Activated T-helper 1 cell treated with anti-CD3 and anti-CD28 coated beads, Interleukin-12 subunit alpha, Interleukin-12 subunit beta, Interleukin-2, Interleukin-4 antibody, amounts not matched to agents 30 ng/mL and 10 ng/mL and 1 ng/mL, durations not matched to agents 14 hours and 24 hours and 36 hours (primary cell): ENCODE measurements at regions not wholly inside any gene's neighbourhood (a gene's known extent, or its start where the extent isn't known, plus 50 kb on each side); places are given as distances from the start of the nearest gene placed in this dataset.

ENCODE experiments used
- DNase-seq: peaks from one replicate; pipeline ENCODE4 v3.0.0; 2021; ENCODE audit warnings: low spot score
- H3K27ac Mint-ChIP-seq: one replicate; pipeline ENCODE4 v1.8.0; 2021; ENCODE audit warnings: mild to moderate bottlenecking, mixed read lengths
- H3K27me3 Mint-ChIP-seq: one replicate; pipeline ENCODE4 v1.8.0; 2022; ENCODE audit warnings: mild to moderate bottlenecking, moderate library complexity, mixed read lengths; ENCODE audit not compliant: insufficient read depth
- H3K36me3 Mint-ChIP-seq: one replicate; pipeline ENCODE4 v1.8.0; 2021; ENCODE audit warnings: low read depth, mixed read lengths
- H3K4me1 Mint-ChIP-seq: one replicate; pipeline ENCODE4 v1.8.0; 2021; ENCODE audit warnings: low read depth, mixed read lengths
- H3K4me3 Mint-ChIP-seq: one replicate; pipeline ENCODE4 v1.8.0; 2021; ENCODE audit warnings: mild to moderate bottlenecking, moderate library complexity, mixed read lengths
- H3K9me3 Mint-ChIP-seq: one replicate; pipeline ENCODE4 v1.8.0; 2021; ENCODE audit warnings: mixed read lengths
- intact Hi-C: fragments of 100-400 bp; cut with micrococcal nuclease; formaldehyde crosslinking; loops from one replicate; pipeline ENCODE4 v1.15.1; 2024

- Mint-ChIP-seq H3K27me3 (peaks cover 9% of the 10 kb centered on the region), H3K4me1 (peaks cover 21% of the 10 kb centered on the region), H3K36me3 (no peaks in the 10 kb centered on the region), H3K9me3 (no peaks in the 10 kb centered on the region), H3K4me3 (no peak overlapping the region), H3K27ac (no peak overlapping the region)
- intact Hi-C loops = no loop called here
- no peak for DNase-seq
Measured at GRCh38 chr14:21939836-21940235, 266.2 kb upstream of the OR4E1 start.

DNA sequence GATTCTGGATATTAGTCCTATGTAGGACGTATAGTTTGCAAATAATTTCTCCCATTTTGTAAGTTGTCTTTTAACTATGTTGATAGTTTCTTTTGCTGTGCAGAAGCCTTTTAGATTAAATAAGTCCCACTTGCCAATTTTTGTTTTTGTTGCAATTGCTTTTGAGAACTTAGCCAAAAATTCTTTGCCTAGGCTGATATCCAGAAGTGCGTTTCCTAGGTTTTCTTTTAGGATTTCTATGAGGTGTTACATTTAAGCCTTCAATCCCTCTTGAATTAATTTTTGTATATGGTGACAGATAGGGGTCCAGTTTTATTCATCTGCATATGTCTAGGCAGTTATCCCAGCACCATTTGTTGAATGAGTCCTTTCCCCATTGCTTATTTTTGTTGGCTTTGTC, 264.4 kb upstream of the OR4E1 start:
- H3K4me3 Mint-ChIP-seq = no peak overlapping the region
- intact Hi-C loops = no loop called here
- H3K4me1 Mint-ChIP-seq = peaks cover 21% of the 10 kb centered on the region
- H3K27ac Mint-ChIP-seq = no peak overlapping the region
- H3K36me3 Mint-ChIP-seq = no peaks in the 10 kb centered on the region
- no peaks in the 10 kb centered on the region for H3K9me3 Mint-ChIP-seq
- no peak for DNase-seq
- H3K27me3 Mint-ChIP-seq = peaks cover 5% of the 10 kb centered on the region

GRCh38 chr14:21933681-21934080, 260.1 kb upstream of the OR4E1 start:
- DNase-seq = no peak
- Mint-ChIP-seq H3K27ac (no peak overlapping the region), H3K36me3 (no peaks in the 10 kb centered on the region), H3K9me3 (no peaks in the 10 kb centered on the region), H3K4me1 (no peaks in the 10 kb centered on the region), H3K27me3 (peaks cover 6% of the 10 kb centered on the region), H3K4me3 (no peak overlapping the region)
- intact Hi-C loops = loop anchor here (2.0 kb wide), 1 partner anchor 15 kb away; no protein-coding TSS in a partner anchor

- H3K9me3 Mint-ChIP-seq = peaks cover 6% of the 10 kb centered on the region
Measured at GRCh38 chr14:21924479-21924878, 250.9 kb upstream of the OR4E1 start.

DNA sequence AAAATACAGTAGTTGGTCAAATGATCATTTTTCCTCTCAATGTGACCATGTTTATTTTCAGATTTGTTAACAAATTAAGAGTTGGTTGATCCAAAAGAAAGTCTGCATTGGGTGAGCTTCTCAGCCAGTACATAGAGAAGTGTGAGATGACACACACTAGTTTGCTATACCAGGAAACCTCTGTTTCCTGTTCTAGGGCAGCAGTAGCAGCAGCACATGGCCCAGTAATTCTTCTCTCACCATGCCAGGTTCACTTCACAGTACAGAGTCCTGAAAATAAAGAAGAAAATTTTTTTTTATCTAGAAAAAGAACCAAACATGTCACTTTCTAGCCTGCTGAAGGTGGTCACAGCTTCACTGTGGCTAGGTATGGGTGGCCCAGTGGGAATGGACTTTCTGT, 250.2 kb upstream of the OR4E1 start:
- H3K4me1 Mint-ChIP-seq = peaks cover 38% of the 10 kb centered on the region
- intact Hi-C loops = no loop called here
- peaks cover 6% of the 10 kb centered on the region for H3K9me3 Mint-ChIP-seq
- no peaks in the 10 kb centered on the region for H3K27me3 Mint-ChIP-seq
- H3K36me3 Mint-ChIP-seq = peaks cover 2% of the 10 kb centered on the region
- H3K27ac Mint-ChIP-seq = peak overlapping the region; percentile 89
- peak; percentile 36 for DNase-seq
- H3K4me3 Mint-ChIP-seq = peak overlapping the region; percentile 45

More at GRCh38 chr14:21924479-21924878, 250.9 kb upstream of the OR4E1 start:
- Mint-ChIP-seq H3K4me1 (peaks cover 34% of the 10 kb centered on the region), H3K27me3 (no peaks in the 10 kb centered on the region), H3K27ac (peak overlapping the region; percentile 89), H3K4me3 (peak overlapping the region; percentile 45), H3K36me3 (peaks cover 2% of the 10 kb centered on the region)
- peak; percentile 51 for DNase-seq
- intact Hi-C loops = no loop called here

- no peak for DNase-seq
- intact Hi-C loops = no loop called here
- Mint-ChIP-seq H3K27me3 (no peaks in the 10 kb centered on the region), H3K9me3 (peaks cover 6% of the 10 kb centered on the region), H3K4me1 (peaks cover 62% of the 10 kb centered on the region), H3K4me3 (no peak overlapping the region), H3K36me3 (peaks cover 2% of the 10 kb centered on the region), H3K27ac (no peak overlapping the region)
Measured at GRCh38 chr14:21921453-21921852, 247.8 kb upstream of the OR4E1 start.

- H3K4me1 Mint-ChIP-seq = peaks cover 62% of the 10 kb centered on the region
- peaks cover 3% of the 10 kb centered on the region for H3K9me3 Mint-ChIP-seq
- peak; percentile 48 for DNase-seq
- intact Hi-C loops = loop anchor here (1.0 to 5.0 kb wide), 11 partner anchors 15 to 1064 kb away; partner anchors contain the start of genes AJUBA and LRP10
- H3K36me3 Mint-ChIP-seq = peaks cover 2% of the 10 kb centered on the region
- peak overlapping the region; percentile 49 for H3K27ac Mint-ChIP-seq
- peak overlapping the region; percentile 75 for H3K4me3 Mint-ChIP-seq
- no peaks in the 10 kb centered on the region for H3K27me3 Mint-ChIP-seq
Measured at GRCh38 chr14:21917699-21918436, 244.2 kb upstream of the OR4E1 start.

GRCh38 chr14:21915826-21916225, 242.2 kb upstream of the OR4E1 start:
- Mint-ChIP-seq H3K4me3 (peak overlapping the region; percentile 53), H3K9me3 (no peaks in the 10 kb centered on the region), H3K36me3 (no peaks in the 10 kb centered on the region), H3K27me3 (peaks cover 4% of the 10 kb centered on the region), H3K27ac (peak overlapping the region; percentile 75), H3K4me1 (peaks cover 66% of the 10 kb centered on the region)
- no peak for DNase-seq
- intact Hi-C loops = loop anchor here (2.0 to 5.0 kb wide), 6 partner anchors 81 to 1066 kb away; partner anchors contain the start of genes AJUBA and LRP10

GRCh38 chr14:21913759-21914158, 240.1 kb upstream of the OR4E1 start:
- H3K27me3 Mint-ChIP-seq = peaks cover 8% of the 10 kb centered on the region
- peaks cover 58% of the 10 kb centered on the region for H3K4me1 Mint-ChIP-seq
- intact Hi-C loops = loop anchor here (1.0 to 5.0 kb wide), 3 partner anchors 19 to 739 kb away; no protein-coding TSS in a partner anchor
- no peaks in the 10 kb centered on the region for H3K9me3 Mint-ChIP-seq
- peak; percentile 71 for DNase-seq
- H3K27ac Mint-ChIP-seq = peak overlapping the region; percentile 51
- H3K4me3 Mint-ChIP-seq = peak overlapping the region; percentile 30
- no peaks in the 10 kb centered on the region for H3K36me3 Mint-ChIP-seq

DNA sequence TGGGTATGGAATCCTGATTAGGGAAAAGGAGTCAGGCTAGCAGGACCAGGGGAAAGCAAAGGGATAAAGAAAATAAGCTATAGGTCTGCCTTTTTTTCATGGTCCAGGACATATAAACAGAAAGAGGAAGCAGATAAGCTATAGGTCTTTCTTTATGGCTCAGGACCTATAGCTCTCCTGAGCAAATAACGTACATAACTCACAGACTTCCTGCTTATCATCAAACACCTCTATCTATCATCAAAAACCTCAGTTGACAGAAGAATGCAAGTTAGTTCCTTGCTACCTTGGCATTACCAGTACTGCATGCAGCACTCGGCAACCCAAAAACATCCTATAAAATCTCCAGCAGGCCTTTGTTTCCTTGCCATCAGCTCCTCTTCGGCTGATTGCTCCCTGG, 238.7 kb upstream of the OR4E1 start:
- H3K27ac Mint-ChIP-seq = no peak overlapping the region
- H3K9me3 Mint-ChIP-seq = no peaks in the 10 kb centered on the region
- no peak for DNase-seq
- H3K36me3 Mint-ChIP-seq = no peaks in the 10 kb centered on the region
- intact Hi-C loops = loop anchor here (5.0 kb wide), 1 partner anchor 740 kb away; no protein-coding TSS in a partner anchor
- H3K4me1 Mint-ChIP-seq = peaks cover 44% of the 10 kb centered on the region
- H3K27me3 Mint-ChIP-seq = peaks cover 10% of the 10 kb centered on the region
- no peak overlapping the region for H3K4me3 Mint-ChIP-seq

- no peak overlapping the region for H3K27ac Mint-ChIP-seq
- H3K4me1 Mint-ChIP-seq = peaks cover 39% of the 10 kb centered on the region
- H3K9me3 Mint-ChIP-seq = no peaks in the 10 kb centered on the region
- peaks cover 14% of the 10 kb centered on the region for H3K27me3 Mint-ChIP-seq
- intact Hi-C loops = loop anchor here (5.0 kb wide), 1 partner anchor 740 kb away; no protein-coding TSS in a partner anchor
- H3K36me3 Mint-ChIP-seq = no peaks in the 10 kb centered on the region
- DNase-seq = no peak
- no peak overlapping the region for H3K4me3 Mint-ChIP-seq
Measured at GRCh38 chr14:21911877-21912276, 238.3 kb upstream of the OR4E1 start.

GRCh38 chr14:21910260-21910659, 236.6 kb upstream of the OR4E1 start:
- DNase-seq = no peak
- H3K27ac Mint-ChIP-seq = no peak overlapping the region
- H3K9me3 Mint-ChIP-seq = no peaks in the 10 kb centered on the region
- no peaks in the 10 kb centered on the region for H3K36me3 Mint-ChIP-seq
- peaks cover 23% of the 10 kb centered on the region for H3K4me1 Mint-ChIP-seq
- H3K4me3 Mint-ChIP-seq = no peak overlapping the region
- intact Hi-C loops = loop anchor here (5.0 kb wide), 1 partner anchor 742 kb away; no protein-coding TSS in a partner anchor
- peaks cover 20% of the 10 kb centered on the region for H3K27me3 Mint-ChIP-seq

- H3K27me3 Mint-ChIP-seq = peaks cover 10% of the 10 kb centered on the region
- intact Hi-C loops = no loop called here
- H3K9me3 Mint-ChIP-seq = no peaks in the 10 kb centered on the region
- H3K4me3 Mint-ChIP-seq = peak overlapping the region; percentile 73
- peak overlapping the region; percentile 26 for H3K27ac Mint-ChIP-seq
- peaks cover 10% of the 10 kb centered on the region for H3K4me1 Mint-ChIP-seq
- no peaks in the 10 kb centered on the region for H3K36me3 Mint-ChIP-seq
- no peak for DNase-seq
Measured at GRCh38 chr14:21902561-21903181, 229.1 kb upstream of the OR4E1 start.
